ENCODE measurements at regions not wholly inside any gene's neighbourhood (a gene's known extent, or its start where the extent isn't known, plus 50 kb on each side); places are given as distances from the start of the nearest gene placed in this dataset.

GRCh38 chr4:144302704-144303536, 162.4 kb upstream of the GYPA start:
- no peak for DNase-seq (ENCODE audit: low read depth)

GRCh38 chr4:144304025-144304424, 163.5 kb upstream of the GYPA start:
- DNase-seq (ENCODE audit: low read depth), result no peak

GRCh38 chr4:144310535-144310934, 170.0 kb upstream of the GYPA start:
- no peak for DNase-seq (ENCODE audit: low read depth)

- no peak for DNase-seq (ENCODE audit: low read depth)
These were observed 172.9 kb upstream of the GYPA start for GRCh38 chr4:144313370-144313769.

GRCh38 chr4:144316869-144317268, 176.4 kb upstream of the GYPA start:
- DNase-seq (ENCODE audit: low read depth), result no peak

GRCh38 chr4:144318797-144319196, 178.3 kb upstream of the GYPA start:
- DNase-seq (ENCODE audit: low read depth), result no peak

- DNase-seq (ENCODE audit: low read depth), result no peak
These were observed 196.1 kb upstream of the GYPA start for GRCh38 chr4:144336633-144337032.

GRCh38 chr4:144338148-144338547, 197.6 kb upstream of the GYPA start:
- no peak for DNase-seq (ENCODE audit: low read depth)

GRCh38 chr4:144338834-144339233, 198.3 kb upstream of the GYPA start:
- DNase-seq (ENCODE audit: low read depth), result no peak

- DNase-seq (ENCODE audit: low read depth), result no peak
These were observed 200.4 kb upstream of the GYPA start for GRCh38 chr4:144340931-144341330.

- DNase-seq (ENCODE audit: low read depth), result no peak
These were observed 202.6 kb upstream of the GYPA start for GRCh38 chr4:144342949-144343760.

GRCh38 chr4:144347121-144347520, 206.6 kb upstream of the GYPA start:
- no peak for DNase-seq (ENCODE audit: low read depth)

- peak; percentile 3 for DNase-seq (ENCODE audit: low read depth)
These were observed 210.2 kb upstream of the GYPA start for GRCh38 chr4:144350706-144351105.

GRCh38 chr4:144351306-144351705, 210.8 kb upstream of the GYPA start:
- no peak for DNase-seq (ENCODE audit: low read depth)

- no peak for DNase-seq (ENCODE audit: low read depth)
These were observed 212.8 kb upstream of the GYPA start for GRCh38 chr4:144353292-144353691.

GRCh38 chr4:144355811-144356757, 215.6 kb upstream of the GYPA start:
- DNase-seq (ENCODE audit: low read depth), result peak; percentile 86

- DNase-seq (ENCODE audit: low read depth), result no peak
These were observed 216.4 kb upstream of the GYPA start for GRCh38 chr4:144356941-144357381.

GRCh38 chr4:144357975-144358374, 217.5 kb upstream of the GYPA start:
- DNase-seq (ENCODE audit: low read depth), result no peak

- no peak for DNase-seq (ENCODE audit: low read depth)
These were observed 219.8 kb upstream of the GYPA start for GRCh38 chr4:144360146-144360793.

- no peak for DNase-seq (ENCODE audit: low read depth)
These were observed 221.8 kb upstream of the GYPA start for GRCh38 chr4:144362366-144362765.

GRCh38 chr4:144363890-144364289, 223.4 kb upstream of the GYPA start:
- no peak for DNase-seq (ENCODE audit: low read depth)
